SK-N-MC (cell line): ENCODE measurements at regions not wholly inside any gene's neighbourhood (a gene's known extent, or its start where the extent isn't known, plus 50 kb on each side); places are given as distances from the start of the nearest gene placed in this dataset.

Experiments used
- EZH2 ChIP-seq: fragments of 200-600 bp; sonication (generic); IDR thresholded peaks from one replicate; pipeline ENCODE4 v1.6.1; 2017; ENCODE audit warnings: antibody characterized with exemption
- FOXP2 ChIP-seq: optimal IDR thresholded peaks from 2 replicates; pipeline ENCODE3; 2011; ENCODE audit warnings: mild to moderate bottlenecking, moderate library complexity; ENCODE audit not compliant: insufficient read depth; ENCODE audit errors: extremely low read length, control extremely low read depth
- POLR2AphosphoS5 ChIP-seq: IDR thresholded peaks from 2 replicates; pipeline ENCODE4 v1.6.1; 2012; ENCODE audit warnings: mild to moderate bottlenecking, low read depth, low read length, borderline replicate concordance

GRCh38 chr3:104909198-104909597 is 457.5 kb upstream of the ALCAM start:
- TF ChIP-seq EZH2 (no peak), POLR2AphosphoS5 (no peak), FOXP2 (no peak)
